ENCODE measurements at regions not wholly inside any gene's neighbourhood (a gene's known extent, or its start where the extent isn't known, plus 50 kb on each side); places are given as distances from the start of the nearest gene placed in this dataset.

- no peak overlapping the region for H3K9ac ChIP-seq (ENCODE audit: low read length)
- H3K4ac ChIP-seq (ENCODE audit: low read depth, low read length) = no peak overlapping the region
- no peaks in the 10 kb centered on the region for H3K9me3 ChIP-seq (ENCODE audit: insufficient read depth, low read depth, low read length)
- DNase-seq = no peak
- no peaks in the 10 kb centered on the region for H3K4me1 ChIP-seq (ENCODE audit: control insufficient read depth in 1 of 2, insufficient read depth in 2 of 2, low read length in 2 of 2)
- no peak overlapping the region for H2BK120ac ChIP-seq (ENCODE audit: insufficient read depth, low read length, poor library complexity)
- H2BK5ac ChIP-seq (ENCODE audit: low read depth, low read length, poor library complexity) = no peak overlapping the region
- H3K79me2 ChIP-seq (ENCODE audit: control insufficient read depth, insufficient read depth, low read length, poor library complexity) = no peaks in the 10 kb centered on the region
- H3K18ac ChIP-seq (ENCODE audit: low read length) = no peak overlapping the region
- no peaks in the 10 kb centered on the region for H3K79me1 ChIP-seq (ENCODE audit: low read length)
- no peak overlapping the region for H3K23ac ChIP-seq (ENCODE audit: low read length)
- H4K8ac ChIP-seq (ENCODE audit: low read depth, low read length) = no peak overlapping the region
- no peak overlapping the region for H2BK12ac ChIP-seq (ENCODE audit: low read length)
- no peak overlapping the region for H3K4me3 ChIP-seq (ENCODE audit: low read depth, low read length)
- no peak overlapping the region for H3K27ac ChIP-seq (ENCODE audit: low read depth, low read length)
- no peak overlapping the region for H3K4me2 ChIP-seq (ENCODE audit: low read length)
- no peaks in the 10 kb centered on the region for H3K27me3 ChIP-seq (ENCODE audit: insufficient read depth, low read length)
- H4K91ac ChIP-seq (ENCODE audit: low read depth, low read length) = no peak overlapping the region
- H2AFZ ChIP-seq (ENCODE audit: insufficient read depth, low read length, poor library complexity) = no peak overlapping the region
- no peak overlapping the region for H3K14ac ChIP-seq (ENCODE audit: low read length)
- no peak overlapping the region for H4K12ac ChIP-seq (ENCODE audit: low read depth, low read length)
- H3K36me3 ChIP-seq (ENCODE audit: control insufficient read depth in 1 of 2, insufficient read depth in 2 of 2, low read length in 2 of 2) = no peaks in the 10 kb centered on the region
- no peak overlapping the region for H2AK5ac ChIP-seq (ENCODE audit: low read length)
These were observed 83.6 kb downstream of the GRIN2B start for GRCh38 chr12:13897811-13898210.

- no peak overlapping the region for H3K4me3 ChIP-seq (ENCODE audit: low read depth, low read length)
- WGBS (ENCODE audit: extremely low coverage, insufficient coverage, insufficient read length) = no CpG with 5 or more reads among the region's 9 CpGs
- no peak overlapping the region for H3K14ac ChIP-seq (ENCODE audit: low read length)
- H2BK120ac ChIP-seq (ENCODE audit: insufficient read depth, low read length, poor library complexity) = no peak overlapping the region
- H3K18ac ChIP-seq (ENCODE audit: low read length) = no peak overlapping the region
- H3K9me3 ChIP-seq (ENCODE audit: insufficient read depth, low read depth, low read length) = no peaks in the 10 kb centered on the region
- H4K8ac ChIP-seq (ENCODE audit: low read depth, low read length) = no peak overlapping the region
- no peaks in the 10 kb centered on the region for H3K27me3 ChIP-seq (ENCODE audit: insufficient read depth, low read length)
- no peak overlapping the region for H3K23ac ChIP-seq (ENCODE audit: low read length)
- DNase-seq = no peak
- no peaks in the 10 kb centered on the region for H3K4me1 ChIP-seq (ENCODE audit: control insufficient read depth in 1 of 2, insufficient read depth in 2 of 2, low read length in 2 of 2)
- no peak overlapping the region for H2AK5ac ChIP-seq (ENCODE audit: low read length)
- H2AFZ ChIP-seq (ENCODE audit: insufficient read depth, low read length, poor library complexity) = no peak overlapping the region
- H3K4me2 ChIP-seq (ENCODE audit: low read length) = no peak overlapping the region
- no peak overlapping the region for H3K9ac ChIP-seq (ENCODE audit: low read length)
- H3K79me2 ChIP-seq (ENCODE audit: control insufficient read depth, insufficient read depth, low read length, poor library complexity) = no peaks in the 10 kb centered on the region
- H3K27ac ChIP-seq (ENCODE audit: low read depth, low read length) = no peak overlapping the region
- no peak overlapping the region for H4K12ac ChIP-seq (ENCODE audit: low read depth, low read length)
- no peak overlapping the region for H3K4ac ChIP-seq (ENCODE audit: low read depth, low read length)
- no peak overlapping the region for H2BK5ac ChIP-seq (ENCODE audit: low read depth, low read length, poor library complexity)
- no peaks in the 10 kb centered on the region for H3K79me1 ChIP-seq (ENCODE audit: low read length)
- no peak overlapping the region for H4K91ac ChIP-seq (ENCODE audit: low read depth, low read length)
- no peak overlapping the region for H2BK12ac ChIP-seq (ENCODE audit: low read length)
- H3K36me3 ChIP-seq (ENCODE audit: control insufficient read depth in 1 of 2, insufficient read depth in 2 of 2, low read length in 2 of 2) = no peaks in the 10 kb centered on the region
These were observed 85.3 kb downstream of the GRIN2B start for GRCh38 chr12:13896063-13896626.

- Histone ChIP-seq H3K79me2 (ENCODE audit: control insufficient read depth, insufficient read depth, low read length, poor library complexity) (no peaks in the 10 kb centered on the region), H3K4me2 (ENCODE audit: low read length) (no peak overlapping the region), H3K4ac (ENCODE audit: low read depth, low read length) (no peak overlapping the region), H3K14ac (ENCODE audit: low read length) (no peak overlapping the region), H3K36me3 (ENCODE audit: control insufficient read depth in 1 of 2, insufficient read depth in 2 of 2, low read length in 2 of 2) (no peaks in the 10 kb centered on the region), H3K9me3 (ENCODE audit: insufficient read depth, low read depth, low read length) (no peaks in the 10 kb centered on the region), H2BK120ac (ENCODE audit: insufficient read depth, low read length, poor library complexity) (no peak overlapping the region), H3K27ac (ENCODE audit: low read depth, low read length) (no peak overlapping the region), H3K4me3 (ENCODE audit: low read depth, low read length) (no peak overlapping the region), H3K79me1 (ENCODE audit: low read length) (no peaks in the 10 kb centered on the region), H2AFZ (ENCODE audit: insufficient read depth, low read length, poor library complexity) (no peak overlapping the region), H4K8ac (ENCODE audit: low read depth, low read length) (no peak overlapping the region), H2BK12ac (ENCODE audit: low read length) (no peak overlapping the region), H3K4me1 (ENCODE audit: control insufficient read depth in 1 of 2, insufficient read depth in 2 of 2, low read length in 2 of 2) (no peaks in the 10 kb centered on the region), H3K9ac (ENCODE audit: low read length) (no peak overlapping the region), H3K27me3 (ENCODE audit: insufficient read depth, low read length) (no peaks in the 10 kb centered on the region), H3K23ac (ENCODE audit: low read length) (no peak overlapping the region), H2AK5ac (ENCODE audit: low read length) (no peak overlapping the region), H4K91ac (ENCODE audit: low read depth, low read length) (no peak overlapping the region), H3K18ac (ENCODE audit: low read length) (no peak overlapping the region), H4K12ac (ENCODE audit: low read depth, low read length) (no peak overlapping the region), H2BK5ac (ENCODE audit: low read depth, low read length, poor library complexity) (no peak overlapping the region)
- no CpG with 5 or more reads among the region's 2 CpGs for WGBS (ENCODE audit: extremely low coverage, insufficient coverage, insufficient read length)
- no peak for DNase-seq
These were observed 89.5 kb downstream of the GRIN2B start for GRCh38 chr12:13891902-13892301.

- H4K8ac ChIP-seq (ENCODE audit: low read depth, low read length) = no peak overlapping the region
- H3K9me3 ChIP-seq (ENCODE audit: insufficient read depth, low read depth, low read length) = no peaks in the 10 kb centered on the region
- H3K79me1 ChIP-seq (ENCODE audit: low read length) = no peaks in the 10 kb centered on the region
- H3K4me2 ChIP-seq (ENCODE audit: low read length) = no peak overlapping the region
- H3K36me3 ChIP-seq (ENCODE audit: control insufficient read depth in 1 of 2, insufficient read depth in 2 of 2, low read length in 2 of 2) = no peaks in the 10 kb centered on the region
- H4K91ac ChIP-seq (ENCODE audit: low read depth, low read length) = no peak overlapping the region
- no peak overlapping the region for H2BK12ac ChIP-seq (ENCODE audit: low read length)
- H3K23ac ChIP-seq (ENCODE audit: low read length) = no peak overlapping the region
- no peak overlapping the region for H3K27ac ChIP-seq (ENCODE audit: low read depth, low read length)
- no peak overlapping the region for H4K12ac ChIP-seq (ENCODE audit: low read depth, low read length)
- H2BK5ac ChIP-seq (ENCODE audit: low read depth, low read length, poor library complexity) = no peak overlapping the region
- H3K79me2 ChIP-seq (ENCODE audit: control insufficient read depth, insufficient read depth, low read length, poor library complexity) = no peaks in the 10 kb centered on the region
- H3K4me3 ChIP-seq (ENCODE audit: low read depth, low read length) = no peak overlapping the region
- no peak overlapping the region for H3K18ac ChIP-seq (ENCODE audit: low read length)
- no peak overlapping the region for H3K9ac ChIP-seq (ENCODE audit: low read length)
- no peaks in the 10 kb centered on the region for H3K4me1 ChIP-seq (ENCODE audit: control insufficient read depth in 1 of 2, insufficient read depth in 2 of 2, low read length in 2 of 2)
- H2AFZ ChIP-seq (ENCODE audit: insufficient read depth, low read length, poor library complexity) = no peak overlapping the region
- no CpG with 5 or more reads among the region's 2 CpGs for WGBS (ENCODE audit: extremely low coverage, insufficient coverage, insufficient read length)
- H3K27me3 ChIP-seq (ENCODE audit: insufficient read depth, low read length) = no peaks in the 10 kb centered on the region
- H2AK5ac ChIP-seq (ENCODE audit: low read length) = no peak overlapping the region
- H3K4ac ChIP-seq (ENCODE audit: low read depth, low read length) = no peak overlapping the region
- no peak for DNase-seq
- no peak overlapping the region for H2BK120ac ChIP-seq (ENCODE audit: insufficient read depth, low read length, poor library complexity)
- H3K14ac ChIP-seq (ENCODE audit: low read length) = no peak overlapping the region
These were observed 90.5 kb downstream of the GRIN2B start for GRCh38 chr12:13890943-13891342.
